Activated T-helper 2 cell treated with anti-CD3 and anti-CD28 coated beads, Interferon-gamma antibody, Interleukin-2, Interleukin-4, amounts not matched to agents 10 μg/mL and 5 μg/mL and 100 μg/mL, durations not matched to agents 14 hours and 24 hours and 36 hours (primary cell): ENCODE measurements at regions not wholly inside any gene's neighbourhood (a gene's known extent, or its start where the extent isn't known, plus 50 kb on each side); places are given as distances from the start of the nearest gene placed in this dataset.

ENCODE experiments used
- DNase-seq: peaks from one replicate; pipeline ENCODE4 v3.0.0; 2021; ENCODE audit warnings: low spot score
- H3K27ac Mint-ChIP-seq: one replicate; pipeline ENCODE4 v1.8.0; 2021; ENCODE audit warnings: mixed read lengths
- H3K27me3 Mint-ChIP-seq: one replicate; pipeline ENCODE4 v1.8.0; 2021; ENCODE audit warnings: low read depth, mixed read lengths
- H3K36me3 Mint-ChIP-seq: one replicate; pipeline ENCODE4 v1.8.0; 2021; ENCODE audit warnings: low read depth, mixed read lengths
- H3K4me1 Mint-ChIP-seq: one replicate; pipeline ENCODE4 v1.8.0; 2021; ENCODE audit warnings: low read depth, mixed read lengths
- H3K4me3 Mint-ChIP-seq: one replicate; pipeline ENCODE4 v1.8.0; 2021; ENCODE audit warnings: low read depth, mild to moderate bottlenecking, moderate library complexity, mixed read lengths
- H3K9me3 Mint-ChIP-seq: one replicate; pipeline ENCODE4 v1.8.0; 2021; ENCODE audit warnings: mixed read lengths
- intact Hi-C: fragments of 100-400 bp; cut with micrococcal nuclease; formaldehyde crosslinking; loops from one replicate; pipeline ENCODE4 v1.15.1; 2023

- no peak overlapping the region for H3K27ac Mint-ChIP-seq
- H3K4me3 Mint-ChIP-seq, result no peak overlapping the region
- DNase-seq, result no peak
- H3K4me1 Mint-ChIP-seq, result no peaks in the 10 kb centered on the region
- intact Hi-C loops, result no loop called here
- no peaks in the 10 kb centered on the region for H3K36me3 Mint-ChIP-seq
- H3K27me3 Mint-ChIP-seq, result no peaks in the 10 kb centered on the region
- peaks cover 19% of the 10 kb centered on the region for H3K9me3 Mint-ChIP-seq
Observed at GRCh38 chr18:40108596-40108995, 1846.4 kb upstream of the PIK3C3 start.

GRCh38 chr18:40102903-40103302 is 1852.1 kb upstream of the PIK3C3 start:
- Mint-ChIP-seq H3K27ac (no peak overlapping the region), H3K4me3 (no peak overlapping the region), H3K9me3 (peaks cover 15% of the 10 kb centered on the region), H3K4me1 (no peaks in the 10 kb centered on the region), H3K27me3 (no peaks in the 10 kb centered on the region), H3K36me3 (no peaks in the 10 kb centered on the region)
- no peak for DNase-seq
- intact Hi-C loops, result no loop called here

GRCh38 chr18:40099641-40100040 is 1855.4 kb upstream of the PIK3C3 start:
- Mint-ChIP-seq H3K36me3 (no peaks in the 10 kb centered on the region), H3K27me3 (no peaks in the 10 kb centered on the region), H3K4me1 (no peaks in the 10 kb centered on the region), H3K9me3 (peaks cover 14% of the 10 kb centered on the region), H3K4me3 (no peak overlapping the region), H3K27ac (no peak overlapping the region)
- DNase-seq, result no peak
- intact Hi-C loops, result no loop called here

GRCh38 chr18:40096675-40097074 is 1858.4 kb upstream of the PIK3C3 start:
- Mint-ChIP-seq H3K27me3 (no peaks in the 10 kb centered on the region), H3K4me1 (no peaks in the 10 kb centered on the region), H3K4me3 (no peak overlapping the region), H3K27ac (no peak overlapping the region), H3K9me3 (peaks cover 15% of the 10 kb centered on the region), H3K36me3 (no peaks in the 10 kb centered on the region)
- DNase-seq, result no peak
- intact Hi-C loops, result no loop called here

- peaks cover 9% of the 10 kb centered on the region for H3K9me3 Mint-ChIP-seq
- intact Hi-C loops, result no loop called here
- H3K27me3 Mint-ChIP-seq, result no peaks in the 10 kb centered on the region
- DNase-seq, result no peak
- H3K27ac Mint-ChIP-seq, result no peak overlapping the region
- no peak overlapping the region for H3K4me3 Mint-ChIP-seq
- no peaks in the 10 kb centered on the region for H3K36me3 Mint-ChIP-seq
- H3K4me1 Mint-ChIP-seq, result no peaks in the 10 kb centered on the region
Observed at GRCh38 chr18:40094441-40094840, 1860.6 kb upstream of the PIK3C3 start.

GRCh38 chr18:40088130-40088529 is 1866.9 kb upstream of the PIK3C3 start:
- intact Hi-C loops, result no loop called here
- no peak for DNase-seq

GRCh38 chr18:40079786-40080185 is 1875.2 kb upstream of the PIK3C3 start:
- no peak for DNase-seq
- H3K4me3 Mint-ChIP-seq, result no peak overlapping the region
- H3K27me3 Mint-ChIP-seq, result no peaks in the 10 kb centered on the region
- intact Hi-C loops, result no loop called here
- no peaks in the 10 kb centered on the region for H3K36me3 Mint-ChIP-seq
- no peaks in the 10 kb centered on the region for H3K9me3 Mint-ChIP-seq
- H3K27ac Mint-ChIP-seq, result no peak overlapping the region
- no peaks in the 10 kb centered on the region for H3K4me1 Mint-ChIP-seq

More at GRCh38 chr18:40088130-40088529, 1866.9 kb upstream of the PIK3C3 start:
- no peaks in the 10 kb centered on the region for H3K36me3 Mint-ChIP-seq
- peaks cover 15% of the 10 kb centered on the region for H3K9me3 Mint-ChIP-seq
- no peak overlapping the region for H3K4me3 Mint-ChIP-seq
- no peaks in the 10 kb centered on the region for H3K4me1 Mint-ChIP-seq
- no peaks in the 10 kb centered on the region for H3K27me3 Mint-ChIP-seq
- no peak overlapping the region for H3K27ac Mint-ChIP-seq

GRCh38 chr18:40075616-40076015 is 1879.4 kb upstream of the PIK3C3 start:
- Mint-ChIP-seq H3K4me3 (no peak overlapping the region), H3K4me1 (no peaks in the 10 kb centered on the region), H3K36me3 (no peaks in the 10 kb centered on the region), H3K27ac (no peak overlapping the region), H3K9me3 (peaks cover 8% of the 10 kb centered on the region), H3K27me3 (no peaks in the 10 kb centered on the region)
- no peak for DNase-seq
- intact Hi-C loops, result no loop called here

- Mint-ChIP-seq H3K9me3 (peaks cover 12% of the 10 kb centered on the region), H3K4me1 (no peaks in the 10 kb centered on the region), H3K36me3 (no peaks in the 10 kb centered on the region), H3K27me3 (no peaks in the 10 kb centered on the region), H3K4me3 (no peak overlapping the region), H3K27ac (no peak overlapping the region)
- intact Hi-C loops, result no loop called here
- DNase-seq, result no peak
Observed at GRCh38 chr18:40072761-40073160, 1882.3 kb upstream of the PIK3C3 start.

- no peaks in the 10 kb centered on the region for H3K4me1 Mint-ChIP-seq
- intact Hi-C loops, result no loop called here
- no peak overlapping the region for H3K27ac Mint-ChIP-seq
- DNase-seq, result no peak
- peaks cover 22% of the 10 kb centered on the region for H3K9me3 Mint-ChIP-seq
- no peaks in the 10 kb centered on the region for H3K27me3 Mint-ChIP-seq
- no peaks in the 10 kb centered on the region for H3K36me3 Mint-ChIP-seq
- H3K4me3 Mint-ChIP-seq, result no peak overlapping the region
Observed at GRCh38 chr18:40066368-40066767, 1888.7 kb upstream of the PIK3C3 start.

- H3K4me3 Mint-ChIP-seq, result no peak overlapping the region
- no peaks in the 10 kb centered on the region for H3K4me1 Mint-ChIP-seq
- no peaks in the 10 kb centered on the region for H3K36me3 Mint-ChIP-seq
- H3K9me3 Mint-ChIP-seq, result peaks cover 17% of the 10 kb centered on the region
- DNase-seq, result no peak
- no peaks in the 10 kb centered on the region for H3K27me3 Mint-ChIP-seq
- H3K27ac Mint-ChIP-seq, result no peak overlapping the region
- intact Hi-C loops, result no loop called here
Observed at GRCh38 chr18:40063488-40063887, 1891.5 kb upstream of the PIK3C3 start.

- Mint-ChIP-seq H3K27me3 (no peaks in the 10 kb centered on the region), H3K4me3 (no peak overlapping the region), H3K4me1 (no peaks in the 10 kb centered on the region), H3K27ac (no peak overlapping the region), H3K36me3 (no peaks in the 10 kb centered on the region), H3K9me3 (peaks cover 15% of the 10 kb centered on the region)
- intact Hi-C loops, result no loop called here
- DNase-seq, result no peak
Observed at GRCh38 chr18:40061086-40061485, 1893.9 kb upstream of the PIK3C3 start.

- intact Hi-C loops, result no loop called here
- no peaks in the 10 kb centered on the region for H3K4me1 Mint-ChIP-seq
Observed at GRCh38 chr18:40060562-40060961, 1894.5 kb upstream of the PIK3C3 start.

GRCh38 chr18:40058811-40059570 is 1896.0 kb upstream of the PIK3C3 start:
- no peak for DNase-seq
- intact Hi-C loops, result no loop called here
- no peak overlapping the region for H3K4me3 Mint-ChIP-seq
- no peaks in the 10 kb centered on the region for H3K4me1 Mint-ChIP-seq
- peaks cover 7% of the 10 kb centered on the region for H3K9me3 Mint-ChIP-seq
- H3K27me3 Mint-ChIP-seq, result no peaks in the 10 kb centered on the region
- H3K36me3 Mint-ChIP-seq, result no peaks in the 10 kb centered on the region
- no peak overlapping the region for H3K27ac Mint-ChIP-seq

More at GRCh38 chr18:40060562-40060961, 1894.5 kb upstream of the PIK3C3 start:
- no peaks in the 10 kb centered on the region for H3K27me3 Mint-ChIP-seq
- no peak overlapping the region for H3K4me3 Mint-ChIP-seq
- no peaks in the 10 kb centered on the region for H3K36me3 Mint-ChIP-seq
- no peak for DNase-seq
- peaks cover 13% of the 10 kb centered on the region for H3K9me3 Mint-ChIP-seq
- no peak overlapping the region for H3K27ac Mint-ChIP-seq
